CD14-positive monocyte (primary cell): ENCODE measurements at regions not wholly inside any gene's neighbourhood (a gene's known extent, or its start where the extent isn't known, plus 50 kb on each side); places are given as distances from the start of the nearest gene placed in this dataset.

Experiments
- DNase-seq, 3 donors: peaks; one replicate each; pipeline ENCODE4 v3.0.0-alpha.2; 2011 to 2022
- H2AFZ ChIP-seq: 2 replicates; pipeline ENCODE4 v1.6.0; 2012; ENCODE audit warnings: mild to moderate bottlenecking, low read depth, low read length, inconsistent platforms; ENCODE audit not compliant: insufficient read depth, poor library complexity, severe bottlenecking
- H3K27ac ChIP-seq, 2 donors: 1 replicate in 1 of 2; 2 replicates in 1 of 2; pipeline ENCODE4 v1.5.1; 2012 to 2013; ENCODE audit warnings: low read length in 2 of 2, control low read depth in 1 of 2, inconsistent platforms in 1 of 2, low read depth in 1 of 2, mild to moderate bottlenecking in 1 of 2
- H3K27me3 ChIP-seq, 2 donors: one replicate each; pipeline versions ENCODE4 v1.6.0 to v1.6.1; 2011 to 2013; ENCODE audit warnings: low read length in 2 of 2; ENCODE audit not compliant: control insufficient read depth in 2 of 2, insufficient read depth in 2 of 2
- H3K36me3 ChIP-seq, 2 donors: replicated peaks in 1 of 2; 1 replicate in 1 of 2; 2 replicates in 1 of 2; pipeline versions ENCODE4 v1.5.1 to v1.6.1; 2012 to 2013; ENCODE audit warnings: low read length in 2 of 2, control low read depth in 1 of 2, inconsistent platforms in 1 of 2, mild to moderate bottlenecking in 1 of 2; ENCODE audit not compliant: insufficient read depth in 2 of 2, control insufficient read depth in 1 of 2
- H3K4me1 ChIP-seq, 2 donors: 1 replicate in 1 of 2; 2 replicates in 1 of 2; pipeline versions ENCODE4 v1.5.1 to v1.6.1; 2012 to 2013; ENCODE audit warnings: low read length in 2 of 2, control low read depth in 1 of 2, inconsistent platforms in 1 of 2, mild to moderate bottlenecking in 1 of 2, moderate library complexity in 1 of 2; ENCODE audit not compliant: insufficient read depth in 2 of 2, control insufficient read depth in 1 of 2
- H3K4me2 ChIP-seq: replicated peaks from 2 replicates; pipeline ENCODE3; 2012; ENCODE audit warnings: low read length, moderate library complexity, mild to moderate bottlenecking; ENCODE audit not compliant: poor library complexity, severe bottlenecking; ENCODE audit errors: extremely low read depth
- H3K4me3 ChIP-seq, 3 experiments: fragments of 200-600 bp in 1 of 3; sonication (generic) in 1 of 3; replicated peaks in 1 of 3; 1 replicate in 2 of 3; 2 replicates in 1 of 3; pipeline ENCODE4 v1.5.1; 2011 to 2013; ENCODE audit warnings: low read length in 3 of 3, mild to moderate bottlenecking in 3 of 3, control low read depth in 2 of 3, low read depth in 2 of 3, inconsistent platforms in 1 of 3, moderate library complexity in 1 of 3
- H3K79me2 ChIP-seq: 2 replicates; pipeline ENCODE4 v1.6.0; 2012; ENCODE audit warnings: mild to moderate bottlenecking, control low read depth, inconsistent platforms, low read length, moderate library complexity; ENCODE audit not compliant: insufficient read depth
- H3K9ac ChIP-seq: 2 replicates; pipeline ENCODE4 v1.6.0; 2017; ENCODE audit warnings: low read length, mild to moderate bottlenecking; ENCODE audit not compliant: insufficient read depth, poor library complexity, severe bottlenecking
- H3K9me3 ChIP-seq, 2 donors: replicated peaks in 1 of 2; 1 replicate in 1 of 2; 2 replicates in 1 of 2; pipeline versions ENCODE4 v1.5.1 to v1.6.1; 2012 to 2013; ENCODE audit warnings: low read length in 2 of 2, control low read depth in 1 of 2; ENCODE audit not compliant: control insufficient read depth in 1 of 2, insufficient read depth in 1 of 2
- H4K20me1 ChIP-seq: 2 replicates; pipeline ENCODE4 v1.6.0; 2012; ENCODE audit warnings: mild to moderate bottlenecking, low read length, control low read depth, moderate library complexity; ENCODE audit not compliant: insufficient read depth
- H3K27ac Mint-ChIP-seq, 7 donors: one replicate each; pipeline ENCODE4 v1.8.0; 2020; ENCODE audit warnings: mild to moderate bottlenecking in 7 of 7, mixed read lengths in 7 of 7, moderate library complexity in 6 of 7, inconsistent platforms in 2 of 7
- H3K27me3 Mint-ChIP-seq, 3 donors: one replicate each; pipeline ENCODE4 v1.8.0; 2021 to 2022; ENCODE audit warnings: low read depth in 3 of 3, mild to moderate bottlenecking in 3 of 3, mixed read lengths in 3 of 3, moderate library complexity in 3 of 3, inconsistent platforms in 1 of 3
- H3K36me3 Mint-ChIP-seq, 2 donors: one replicate each; pipeline ENCODE4 v1.8.0; 2020; ENCODE audit warnings: mixed read lengths in 2 of 2, inconsistent platforms in 1 of 2, mild to moderate bottlenecking in 1 of 2
- H3K4me1 Mint-ChIP-seq: one replicate; pipeline ENCODE4 v1.8.0; 2020; ENCODE audit warnings: mild to moderate bottlenecking, mixed read lengths
- H3K4me3 Mint-ChIP-seq, 2 donors: one replicate each; pipeline ENCODE4 v1.8.0; 2020; ENCODE audit warnings: mild to moderate bottlenecking in 2 of 2, mixed read lengths in 2 of 2, moderate library complexity in 1 of 2
- H3K9me3 Mint-ChIP-seq, 7 donors: one replicate each; pipeline ENCODE4 v1.8.0; 2020 to 2022; ENCODE audit warnings: mixed read lengths in 7 of 7, mild to moderate bottlenecking in 6 of 7, moderate library complexity in 6 of 7, inconsistent platforms in 2 of 7
- CTCF ChIP-seq: fragments of 200-600 bp; IDR thresholded peaks from one replicate; pipeline ENCODE4 v1.8.0; 2022; ENCODE audit warnings: antibody characterized with exemption, mild to moderate bottlenecking
- whole genome bisulfite sequencing: methylation state at CpG from one replicate; pipeline ENCODE4 v1.1.5; 2013; ENCODE audit warnings: missing lambda C conversion rate; ENCODE audit not compliant: insufficient coverage; 5-methylcytosine and 5-hydroxymethylcytosine counted together
- intact Hi-C, 2 donors: fragments of 100-400 bp; cut with micrococcal nuclease; formaldehyde crosslinking; loops; one replicate each; pipeline versions ENCODE4 v1.15.0 to v1.15.1; 2023

GRCh38 chr9:96071815-96072124 lies 196.3 kb downstream of the ERCC6L2 start:
- WGBS: 93% methylated on average over 4 of the region's 4 CpGs
- no peaks in the 10 kb centered on the region for H3K27me3 ChIP-seq
- H3K27me3 Mint-ChIP-seq: peaks cover 1 to 5% (median 2%) of the 10 kb centered on the region in 3 donors
- H3K4me1 ChIP-seq: no peaks in the 10 kb centered on the region
- H3K4me3 ChIP-seq: no peak overlapping the region
- H3K9me3 Mint-ChIP-seq: no peaks in the 10 kb centered on the region
- peak; percentile 36 for TF ChIP-seq CTCF
- no peak overlapping the region for H3K9ac ChIP-seq
- H3K27ac ChIP-seq: no peak overlapping the region
- peak overlapping the region in 1 of 7 donors; percentile 46 for H3K27ac Mint-ChIP-seq
- no peaks in the 10 kb centered on the region for H3K36me3 Mint-ChIP-seq
- no peaks in the 10 kb centered on the region for H3K36me3 ChIP-seq
- no peak overlapping the region for H3K4me2 ChIP-seq
- H3K4me3 Mint-ChIP-seq: no peak overlapping the region
- H3K79me2 ChIP-seq: no peaks in the 10 kb centered on the region
- no peak for DNase-seq
- intact Hi-C loops: no loop called here
- no peaks in the 10 kb centered on the region for H3K4me1 Mint-ChIP-seq
- no peak overlapping the region for H2AFZ ChIP-seq
- H4K20me1 ChIP-seq: no peaks in the 10 kb centered on the region
- H3K9me3 ChIP-seq: no peaks in the 10 kb centered on the region

GRCh38 chr9:96071076-96071814 lies 195.8 kb downstream of the ERCC6L2 start:
- TF ChIP-seq CTCF: peak; percentile 59
- Histone ChIP-seq H3K4me3 (no peak overlapping the region), H3K4me2 (no peak overlapping the region), H3K27me3 (no peaks in the 10 kb centered on the region), H4K20me1 (no peaks in the 10 kb centered on the region), H3K9me3 (no peaks in the 10 kb centered on the region), H3K36me3 (no peaks in the 10 kb centered on the region), H3K9ac (no peak overlapping the region), H3K27ac (no peak overlapping the region), H3K79me2 (no peaks in the 10 kb centered on the region), H3K4me1 (no peaks in the 10 kb centered on the region), H2AFZ (no peak overlapping the region)
- intact Hi-C loops: no loop called here
- Mint-ChIP-seq H3K9me3 (no peaks in the 10 kb centered on the region), H3K4me1 (no peaks in the 10 kb centered on the region), H3K27ac (peak overlapping the region in 1 of 7 donors; percentile 0), H3K36me3 (no peaks in the 10 kb centered on the region), H3K27me3 (peaks cover 1 to 5% (median 2%) of the 10 kb centered on the region in 3 donors), H3K4me3 (no peak overlapping the region)
- no CpG with 5 or more reads among the region's 5 CpGs for WGBS
- no peak for DNase-seq
